Trophoblast cell (in vitro differentiated cells and primary cell): ENCODE measurements at regions not wholly inside any gene's neighbourhood (a gene's known extent, or its start where the extent isn't known, plus 50 kb on each side); places are given as distances from the start of the nearest gene placed in this dataset.
"Not testable (repeated sequence)": the region's sequence is repeated elsewhere in the genome, so short reads cannot be mapped to it uniquely, and the experiment has no call there.

ENCODE experiments used
- DNase-seq, 2 donors: peaks; one replicate each; pipeline ENCODE4 v3.0.0-alpha.2; 2016
- H2AFZ ChIP-seq: 2 replicates; pipeline ENCODE4 v1.6.1; 2013; ENCODE audit warnings: low read length, moderate library complexity, mild to moderate bottlenecking; ENCODE audit not compliant: insufficient read depth, poor library complexity
- H2AK5ac ChIP-seq: 2 replicates; pipeline ENCODE4 v1.6.1; 2013; ENCODE audit warnings: mild to moderate bottlenecking, low read length
- H2BK120ac ChIP-seq: 2 replicates; pipeline ENCODE4 v1.6.1; 2013; ENCODE audit warnings: low read length, mild to moderate bottlenecking, moderate library complexity; ENCODE audit not compliant: insufficient read depth, poor library complexity
- H2BK12ac ChIP-seq: 2 replicates; pipeline ENCODE4 v1.6.1; 2013; ENCODE audit warnings: mild to moderate bottlenecking, low read length, moderate library complexity
- H2BK5ac ChIP-seq: 2 replicates; pipeline ENCODE4 v1.6.1; 2013; ENCODE audit warnings: low read length, low read depth, moderate library complexity, mild to moderate bottlenecking; ENCODE audit not compliant: poor library complexity
- H3K14ac ChIP-seq: 2 replicates; pipeline ENCODE4 v1.6.1; 2013; ENCODE audit warnings: mild to moderate bottlenecking, low read length
- H3K18ac ChIP-seq: 2 replicates; pipeline ENCODE4 v1.6.1; 2013; ENCODE audit warnings: mild to moderate bottlenecking, low read length
- H3K23ac ChIP-seq: 2 replicates; pipeline ENCODE4 v1.6.1; 2013; ENCODE audit warnings: low read length
- H3K27ac ChIP-seq: 2 replicates; pipeline ENCODE4 v1.5.1; 2013; ENCODE audit warnings: low read depth, mild to moderate bottlenecking, inconsistent platforms, low read length, moderate library complexity
- H3K27me3 ChIP-seq: 2 replicates; pipeline ENCODE4 v1.6.1; 2013; ENCODE audit warnings: inconsistent platforms, mild to moderate bottlenecking, low read length, moderate library complexity; ENCODE audit not compliant: insufficient read depth
- H3K36me3 ChIP-seq, 2 experiments: 1 replicate in 1 of 2; 2 replicates in 1 of 2; pipeline ENCODE4 v1.6.1; 2013; ENCODE audit warnings: low read length in 2 of 2, mild to moderate bottlenecking in 2 of 2, moderate library complexity in 1 of 2; ENCODE audit not compliant: insufficient read depth in 2 of 2, control insufficient read depth in 1 of 2
- H3K4ac ChIP-seq: 2 replicates; pipeline ENCODE4 v1.6.1; 2013; ENCODE audit warnings: low read depth, mild to moderate bottlenecking, low read length, moderate library complexity
- H3K4me1 ChIP-seq, 2 experiments: 1 replicate in 1 of 2; 2 replicates in 1 of 2; pipeline ENCODE4 v1.6.1; 2013; ENCODE audit warnings: low read length in 2 of 2, mild to moderate bottlenecking in 2 of 2, moderate library complexity in 1 of 2; ENCODE audit not compliant: insufficient read depth in 2 of 2, control insufficient read depth in 1 of 2
- H3K4me2 ChIP-seq: 2 replicates; pipeline ENCODE4 v1.6.1; 2013; ENCODE audit warnings: inconsistent platforms, mild to moderate bottlenecking, low read length, moderate library complexity
- H3K4me3 ChIP-seq: 2 replicates; pipeline ENCODE4 v1.5.1; 2013; ENCODE audit warnings: mild to moderate bottlenecking, low read depth, low read length, inconsistent platforms
- H3K79me1 ChIP-seq: one replicate; pipeline ENCODE4 v1.6.1; 2013; ENCODE audit warnings: low read length
- H3K79me2 ChIP-seq: 2 replicates; pipeline ENCODE4 v1.6.1; 2013; ENCODE audit warnings: low read length, mild to moderate bottlenecking; ENCODE audit not compliant: control insufficient read depth, insufficient read depth, poor library complexity
- H3K9ac ChIP-seq: 2 replicates; pipeline ENCODE4 v1.6.1; 2013; ENCODE audit warnings: mild to moderate bottlenecking, low read length
- H3K9me3 ChIP-seq: 2 replicates; pipeline ENCODE4 v1.6.1; 2013; ENCODE audit warnings: low read depth, mild to moderate bottlenecking, control low read depth, inconsistent platforms, low read length; ENCODE audit not compliant: insufficient read depth
- H4K12ac ChIP-seq: 2 replicates; pipeline ENCODE4 v1.6.1; 2013; ENCODE audit warnings: low read depth, mild to moderate bottlenecking, low read length, moderate library complexity
- H4K8ac ChIP-seq: 2 replicates; pipeline ENCODE4 v1.6.1; 2013; ENCODE audit warnings: low read depth, mild to moderate bottlenecking, low read length, moderate library complexity
- H4K91ac ChIP-seq: one replicate; pipeline ENCODE4 v1.6.1; 2013; ENCODE audit warnings: low read depth, mild to moderate bottlenecking, low read length, moderate library complexity
- WGBS: extraction: QIAGEN DNeasy Blood & Tissue Kit; methylation state at CpG from one replicate; pipeline ENCODE4 v1.1.7; 2013; ENCODE audit warnings: missing lambda C conversion rate; ENCODE audit not compliant: insufficient read length, insufficient coverage; ENCODE audit errors: extremely low coverage; 5-methylcytosine and 5-hydroxymethylcytosine counted together

DNA sequence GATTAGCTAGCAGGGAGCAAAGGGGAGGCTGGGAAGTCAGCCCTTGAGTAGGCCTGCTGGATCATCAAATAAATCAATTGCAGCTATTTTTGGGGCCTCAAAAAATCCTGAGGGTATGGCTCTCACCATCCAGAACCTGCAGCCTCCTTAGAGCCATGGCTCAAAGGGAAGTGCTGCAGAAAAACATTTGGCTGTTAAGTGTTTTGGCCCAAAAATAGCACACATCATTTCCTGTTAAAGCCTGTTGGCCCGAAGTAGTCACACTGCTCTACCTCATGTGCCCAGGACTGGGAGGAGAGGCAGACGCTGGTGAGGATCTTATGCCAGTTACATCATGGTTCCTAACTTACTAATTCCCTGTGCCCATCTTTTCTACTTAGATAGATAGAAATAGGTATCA, 176.8 kb upstream of the PLGLB1 start:
- not testable (repeated sequence) for H4K12ac ChIP-seq, H3K18ac ChIP-seq, H3K14ac ChIP-seq, H2BK120ac ChIP-seq, H2BK12ac ChIP-seq, H4K91ac ChIP-seq, H3K4me2 ChIP-seq, H3K27ac ChIP-seq, H3K4ac ChIP-seq, H3K79me1 ChIP-seq, H2AK5ac ChIP-seq, H3K9ac ChIP-seq, H3K4me3 ChIP-seq, H2AFZ ChIP-seq, H3K79me2 ChIP-seq, H3K27me3 ChIP-seq, H3K9me3 ChIP-seq, H3K23ac ChIP-seq, H4K8ac ChIP-seq, H2BK5ac ChIP-seq, H3K36me3 ChIP-seq, DNase-seq, H3K4me1 ChIP-seq
- WGBS: no CpG with 5 or more reads among the region's 2 CpGs

DNA sequence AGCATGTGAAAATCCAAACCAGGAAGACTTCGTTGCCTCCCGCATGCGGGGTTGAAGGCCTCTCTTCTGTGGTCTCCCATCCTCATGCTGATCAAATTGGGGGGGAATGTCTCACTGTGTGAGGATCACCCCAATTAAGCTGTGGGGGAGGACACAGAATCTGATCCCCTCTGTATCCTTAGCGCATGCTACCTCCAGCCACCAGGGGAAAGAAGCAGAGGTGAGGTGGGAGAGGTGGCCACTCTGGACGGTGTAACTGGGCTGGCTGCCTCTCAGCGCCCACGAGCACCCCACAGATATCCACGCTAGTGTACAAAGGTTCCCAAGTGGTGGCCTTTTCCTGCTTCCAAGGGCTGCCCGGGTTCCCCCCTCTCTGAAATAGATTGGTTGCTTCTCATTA, 177.6 kb upstream of the PLGLB1 start:
- H3K4me2 ChIP-seq, H3K27me3 ChIP-seq, H3K79me2 ChIP-seq, H3K27ac ChIP-seq, H2AK5ac ChIP-seq, H2BK120ac ChIP-seq, H2AFZ ChIP-seq, H2BK5ac ChIP-seq, H3K9ac ChIP-seq, H4K8ac ChIP-seq, H2BK12ac ChIP-seq, H3K4ac ChIP-seq, H3K9me3 ChIP-seq, DNase-seq, H3K14ac ChIP-seq, H3K4me1 ChIP-seq, H3K79me1 ChIP-seq, H3K36me3 ChIP-seq, H3K4me3 ChIP-seq, H4K12ac ChIP-seq, H3K23ac ChIP-seq, H4K91ac ChIP-seq, H3K18ac ChIP-seq: not testable (repeated sequence)
- WGBS: no CpG with 5 or more reads among the region's 9 CpGs

DNA sequence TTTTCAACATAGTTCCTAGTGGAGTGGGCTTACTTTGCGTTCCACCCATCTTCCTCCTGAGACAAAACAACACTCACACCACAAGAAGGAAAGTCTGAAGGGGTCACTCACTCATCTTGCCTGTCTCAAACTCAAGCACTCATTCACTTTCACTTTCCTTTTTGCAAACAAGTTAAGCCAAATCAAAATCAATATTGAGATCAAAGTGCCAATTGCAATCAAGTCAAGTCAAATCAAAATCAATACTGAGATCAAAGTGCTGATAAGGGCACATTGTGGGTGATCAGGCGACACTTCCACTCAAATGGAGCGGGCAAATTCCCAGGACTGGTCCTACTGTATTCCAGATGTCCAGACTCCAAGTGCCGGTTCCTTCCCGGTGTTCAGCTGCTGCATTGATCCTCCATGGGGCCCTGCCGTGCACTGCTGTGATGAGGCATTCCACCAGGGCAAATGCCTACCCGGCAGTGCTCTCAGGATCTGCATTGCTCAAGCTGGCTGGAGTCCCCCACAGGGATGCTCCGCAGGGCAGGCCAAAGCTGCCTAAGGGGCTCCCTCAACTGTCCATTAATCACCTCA, 183.0 kb upstream of the PLGLB1 start:
- not testable (repeated sequence) for H3K4me1 ChIP-seq, H3K36me3 ChIP-seq, H2BK5ac ChIP-seq, H3K27me3 ChIP-seq, H2AK5ac ChIP-seq, H3K9me3 ChIP-seq, H2BK12ac ChIP-seq, H3K79me2 ChIP-seq, H4K12ac ChIP-seq, H3K23ac ChIP-seq, DNase-seq, H3K27ac ChIP-seq, H3K4me2 ChIP-seq, H3K4me3 ChIP-seq, H3K18ac ChIP-seq, H3K79me1 ChIP-seq, H2BK120ac ChIP-seq, H3K14ac ChIP-seq, H4K91ac ChIP-seq, H3K4ac ChIP-seq, H2AFZ ChIP-seq, H3K9ac ChIP-seq, H4K8ac ChIP-seq
- WGBS: no CpG with 5 or more reads among the region's 8 CpGs

DNA sequence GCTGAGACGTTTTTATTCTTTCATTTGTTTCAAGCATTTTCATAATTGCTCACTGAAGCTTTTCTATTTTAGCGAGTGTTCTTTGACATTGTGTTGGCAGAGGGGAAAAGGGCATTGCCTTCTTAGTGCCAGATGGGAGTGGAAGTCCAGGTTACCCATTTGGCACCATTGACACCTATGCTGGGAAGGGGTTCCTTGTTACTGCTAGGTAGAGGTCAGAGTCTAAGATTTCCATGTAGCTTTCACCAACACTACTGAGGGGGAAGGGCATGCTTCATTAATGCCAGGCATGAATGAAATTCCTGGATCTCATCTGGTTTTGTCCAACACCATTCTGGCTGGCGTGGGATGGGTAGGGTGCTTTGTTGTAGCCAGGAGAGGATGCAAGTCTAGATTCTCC, 191.3 kb upstream of the PLGLB1 start:
- not testable (repeated sequence) for H3K23ac ChIP-seq, H3K79me2 ChIP-seq, H3K27ac ChIP-seq, H4K91ac ChIP-seq, H3K9me3 ChIP-seq, H3K18ac ChIP-seq, H3K4me3 ChIP-seq, H3K4me2 ChIP-seq, H4K12ac ChIP-seq, H2AFZ ChIP-seq, H2AK5ac ChIP-seq, H2BK12ac ChIP-seq, H2BK120ac ChIP-seq, H3K27me3 ChIP-seq, H3K36me3 ChIP-seq, H3K4me1 ChIP-seq, H3K14ac ChIP-seq, H3K79me1 ChIP-seq, H3K9ac ChIP-seq, H3K4ac ChIP-seq, H2BK5ac ChIP-seq, DNase-seq, H4K8ac ChIP-seq
- no CpG with 5 or more reads among the region's 3 CpGs for WGBS
